Panc1 (cell line): ENCODE measurements at regions not wholly inside any gene's neighbourhood (a gene's known extent, or its start where the extent isn't known, plus 50 kb on each side); places are given as distances from the start of the nearest gene placed in this dataset.

ENCODE experiments used
- ATAC-seq: fragments of 200-7000 bp; cut with Tn5 transposase; 2 replicates; pipeline ENCODE4 v1.9.1; 2020; ENCODE audit warnings: mild to moderate bottlenecking, moderate library complexity
- BruUV-seq: library from RNA; stranded (reverse); fragments of 400-500 nt; replicated peaks from 2 replicates; lab custom pipeline; 2021; lab: Mats Ljungman, UMichigan
- CTCF ChIA-PET: fragments of 300-600 bp; sonication (Branson Sonifier 250); formaldehyde crosslinking; loops from one replicate; lab custom pipeline; 2022; ENCODE audit warnings: antibody characterized with exemption; lab: Charles Lee
- POLR2A ChIA-PET: fragments of 300-600 bp; sonication (Branson Sonifier 250); formaldehyde crosslinking; loops from one replicate; lab custom pipeline; 2022; ENCODE audit warnings: antibody characterized with exemption; lab: Charles Lee
- DNase-seq: peaks from one replicate; pipeline ENCODE4 v3.0.0-alpha.2; 2010; ENCODE audit warnings: low read depth, low spot score
- H3K27ac ChIP-seq: 2 replicates; pipeline ENCODE4 v1.5.1; 2011; ENCODE audit warnings: mild to moderate bottlenecking, low read length, inconsistent platforms
- H3K27me3 ChIP-seq: fragments of 200-500 bp; sonication (Bioruptor generic); 2 replicates; pipeline ENCODE4 v1.6.0; 2014; ENCODE audit warnings: low read length, inconsistent platforms; ENCODE audit not compliant: control insufficient read depth, insufficient read depth
- H3K36me3 ChIP-seq: fragments of 200-500 bp; sonication (Bioruptor generic); 2 replicates; pipeline ENCODE4 v1.5.1; 2014; ENCODE audit warnings: inconsistent platforms, mild to moderate bottlenecking, low read length, moderate library complexity; ENCODE audit not compliant: control insufficient read depth, insufficient read depth
- H3K4me1 ChIP-seq: 2 replicates; pipeline ENCODE4 v1.5.1; 2011; ENCODE audit warnings: inconsistent platforms, mild to moderate bottlenecking, low read length, moderate library complexity; ENCODE audit not compliant: control insufficient read depth, insufficient read depth
- H3K4me3 ChIP-seq, 2 experiments: 2 replicates each; pipeline ENCODE4 v1.5.1; 2011 to 2012; ENCODE audit warnings: low read depth in 2 of 2, low read length in 2 of 2, mild to moderate bottlenecking in 2 of 2, inconsistent platforms in 1 of 2, moderate library complexity in 1 of 2
- H3K9me3 ChIP-seq: fragments of 200-500 bp; sonication (Bioruptor generic); 2 replicates; pipeline ENCODE4 v1.5.1; 2014; ENCODE audit warnings: low read depth, mild to moderate bottlenecking, inconsistent platforms, low read length, moderate library complexity; ENCODE audit not compliant: control insufficient read depth, insufficient read depth
- POLR2AphosphoS5 ChIP-seq: IDR thresholded peaks from 2 replicates; pipeline ENCODE4 v1.6.1; 2012; ENCODE audit warnings: mild to moderate bottlenecking, low read depth, low read length, moderate library complexity
- SIN3A ChIP-seq: IDR thresholded peaks from 2 replicates; pipeline ENCODE4 v1.6.1; 2012; ENCODE audit warnings: low read depth, mild to moderate bottlenecking, low read length, moderate library complexity, borderline replicate concordance; ENCODE audit not compliant: insufficient read depth
- TCF7L2 ChIP-seq: IDR thresholded peaks from 2 replicates; pipeline ENCODE4 v1.6.1; 2011; ENCODE audit warnings: mild to moderate bottlenecking, low read depth, low read length, inconsistent platforms
- in situ Hi-C: cut with HindIII; loops from 2 replicates; pipeline ENCODE4 v1.10.0; 2016; ENCODE audit warnings: low sequenced_read_pairs, low pct_unique_long_range_greater_than_20kb
- intact Hi-C: fragments of 100-400 bp; cut with micrococcal nuclease; formaldehyde crosslinking; loops from one replicate; pipeline ENCODE4 v1.10.0; 2022; ENCODE audit not compliant: unreplicated experiment
- TF ChIP-seq, protein P1 (sequence below), 2 experiments: IDR thresholded peaks; 2 replicates each; pipeline ENCODE4 v1.6.1; 2011 to 2012; ENCODE audit warnings: low read depth in 2 of 2, control low read depth in 1 of 2, low read length in 1 of 2, mild to moderate bottlenecking in 1 of 2, moderate library complexity in 1 of 2; ENCODE audit not compliant: insufficient read depth in 1 of 2
- TF ChIP-seq, protein P2 (sequence below): fragments of 450-650 bp; IDR thresholded peaks from 2 replicates; pipeline ENCODE4 v1.5.1; 2017; ENCODE audit warnings: mild to moderate bottlenecking

GRCh38 chr6:22913612-22914011 is 344.2 kb downstream of the HDGFL1 start:
- no peak overlapping the region for H3K4me3 ChIP-seq
- no peaks in the 10 kb centered on the region for H3K4me1 ChIP-seq
- no peak overlapping the region for H3K27ac ChIP-seq
- DNase-seq: no peak
- no peaks in the 10 kb centered on the region for H3K9me3 ChIP-seq
- intact Hi-C loops (no loop called here), in situ Hi-C loops (no loop called here)
- no peaks in the 10 kb centered on the region; the same call in 1 of the 2 replicates for H3K36me3 ChIP-seq
- BruUV-seq: no TSS peak
- no peaks in the 10 kb centered on the region for H3K27me3 ChIP-seq
- ATAC-seq: no peak
- CTCF ChIA-PET: no interaction called here
- TF ChIP-seq, protein P1, sequence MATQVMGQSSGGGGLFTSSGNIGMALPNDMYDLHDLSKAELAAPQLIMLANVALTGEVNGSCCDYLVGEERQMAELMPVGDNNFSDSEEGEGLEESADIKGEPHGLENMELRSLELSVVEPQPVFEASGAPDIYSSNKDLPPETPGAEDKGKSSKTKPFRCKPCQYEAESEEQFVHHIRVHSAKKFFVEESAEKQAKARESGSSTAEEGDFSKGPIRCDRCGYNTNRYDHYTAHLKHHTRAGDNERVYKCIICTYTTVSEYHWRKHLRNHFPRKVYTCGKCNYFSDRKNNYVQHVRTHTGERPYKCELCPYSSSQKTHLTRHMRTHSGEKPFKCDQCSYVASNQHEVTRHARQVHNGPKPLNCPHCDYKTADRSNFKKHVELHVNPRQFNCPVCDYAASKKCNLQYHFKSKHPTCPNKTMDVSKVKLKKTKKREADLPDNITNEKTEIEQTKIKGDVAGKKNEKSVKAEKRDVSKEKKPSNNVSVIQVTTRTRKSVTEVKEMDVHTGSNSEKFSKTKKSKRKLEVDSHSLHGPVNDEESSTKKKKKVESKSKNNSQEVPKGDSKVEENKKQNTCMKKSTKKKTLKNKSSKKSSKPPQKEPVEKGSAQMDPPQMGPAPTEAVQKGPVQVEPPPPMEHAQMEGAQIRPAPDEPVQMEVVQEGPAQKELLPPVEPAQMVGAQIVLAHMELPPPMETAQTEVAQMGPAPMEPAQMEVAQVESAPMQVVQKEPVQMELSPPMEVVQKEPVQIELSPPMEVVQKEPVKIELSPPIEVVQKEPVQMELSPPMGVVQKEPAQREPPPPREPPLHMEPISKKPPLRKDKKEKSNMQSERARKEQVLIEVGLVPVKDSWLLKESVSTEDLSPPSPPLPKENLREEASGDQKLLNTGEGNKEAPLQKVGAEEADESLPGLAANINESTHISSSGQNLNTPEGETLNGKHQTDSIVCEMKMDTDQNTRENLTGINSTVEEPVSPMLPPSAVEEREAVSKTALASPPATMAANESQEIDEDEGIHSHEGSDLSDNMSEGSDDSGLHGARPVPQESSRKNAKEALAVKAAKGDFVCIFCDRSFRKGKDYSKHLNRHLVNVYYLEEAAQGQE (IDR thresholded peaks at IDR 0.05; ENCODE audit: insufficient read depth in 1 of 2, low read depth in 2 of 2, low read length in 1 of 2): no peak
- TF ChIP-seq, protein P2, sequence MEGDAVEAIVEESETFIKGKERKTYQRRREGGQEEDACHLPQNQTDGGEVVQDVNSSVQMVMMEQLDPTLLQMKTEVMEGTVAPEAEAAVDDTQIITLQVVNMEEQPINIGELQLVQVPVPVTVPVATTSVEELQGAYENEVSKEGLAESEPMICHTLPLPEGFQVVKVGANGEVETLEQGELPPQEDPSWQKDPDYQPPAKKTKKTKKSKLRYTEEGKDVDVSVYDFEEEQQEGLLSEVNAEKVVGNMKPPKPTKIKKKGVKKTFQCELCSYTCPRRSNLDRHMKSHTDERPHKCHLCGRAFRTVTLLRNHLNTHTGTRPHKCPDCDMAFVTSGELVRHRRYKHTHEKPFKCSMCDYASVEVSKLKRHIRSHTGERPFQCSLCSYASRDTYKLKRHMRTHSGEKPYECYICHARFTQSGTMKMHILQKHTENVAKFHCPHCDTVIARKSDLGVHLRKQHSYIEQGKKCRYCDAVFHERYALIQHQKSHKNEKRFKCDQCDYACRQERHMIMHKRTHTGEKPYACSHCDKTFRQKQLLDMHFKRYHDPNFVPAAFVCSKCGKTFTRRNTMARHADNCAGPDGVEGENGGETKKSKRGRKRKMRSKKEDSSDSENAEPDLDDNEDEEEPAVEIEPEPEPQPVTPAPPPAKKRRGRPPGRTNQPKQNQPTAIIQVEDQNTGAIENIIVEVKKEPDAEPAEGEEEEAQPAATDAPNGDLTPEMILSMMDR: no peak
- no peak for TF ChIP-seq TCF7L2
- no peak for TF ChIP-seq POLR2AphosphoS5
- TF ChIP-seq SIN3A: no peak
- POLR2A ChIA-PET: no interaction called here

GRCh38 chr6:22917344-22917743 is 348.0 kb downstream of the HDGFL1 start:
- ATAC-seq (no peak), DNase-seq (no peak)
- intact Hi-C loops (no loop called here), in situ Hi-C loops (no loop called here)
- no peak overlapping the region for H3K27ac ChIP-seq
- BruUV-seq: no TSS peak
- ChIA-PET CTCF (no interaction called here), POLR2A (no interaction called here)
- no peaks in the 10 kb centered on the region; the same call in 1 of the 2 replicates for H3K36me3 ChIP-seq
- no peak overlapping the region for H3K4me3 ChIP-seq
- H3K27me3 ChIP-seq: no peaks in the 10 kb centered on the region
- no peaks in the 10 kb centered on the region for H3K9me3 ChIP-seq
- TF ChIP-seq, protein P1 (IDR thresholded peaks at IDR 0.05; ENCODE audit: insufficient read depth in 1 of 2, low read depth in 2 of 2, low read length in 1 of 2): no peak
- TF ChIP-seq SIN3A: no peak
- TF ChIP-seq POLR2AphosphoS5: no peak
- TF ChIP-seq TCF7L2: no peak
- TF ChIP-seq, protein P2: no peak
- no peaks in the 10 kb centered on the region for H3K4me1 ChIP-seq
